Activated CD8-positive, alpha-beta T cell treated with anti-CD3 and anti-CD28 coated beads for 36 hours (primary cell): ENCODE measurements at regions not wholly inside any gene's neighbourhood (a gene's known extent, or its start where the extent isn't known, plus 50 kb on each side); places are given as distances from the start of the nearest gene placed in this dataset.

ENCODE experiments used
- ATAC-seq: fragments of 200-7000 bp; cut with Tn5 transposase; one replicate; pipeline ENCODE4 v1.10.0; 2021; ENCODE audit warnings: mild to moderate bottlenecking, moderate library complexity
- CTCF ChIA-PET: fragments of 350-600 bp; sonication (Branson Sonifier 250); formaldehyde crosslinking; loops from one replicate; lab custom pipeline; 2021; ENCODE audit warnings: antibody characterized with exemption; lab: Charles Lee
- POLR2A ChIA-PET: fragments of 350-600 bp; sonication (Branson Sonifier 250); formaldehyde crosslinking; loops from one replicate; lab custom pipeline; 2021; ENCODE audit warnings: antibody characterized with exemption; lab: Charles Lee
- DNase-seq: peaks from one replicate; pipeline ENCODE4 v3.0.0-alpha.2; 2020
- H3K27ac Mint-ChIP-seq: one replicate; pipeline ENCODE4 v1.8.0; 2021; ENCODE audit warnings: mild to moderate bottlenecking, mixed read lengths
- H3K27me3 Mint-ChIP-seq: one replicate; pipeline ENCODE4 v1.8.0; 2021; ENCODE audit warnings: mixed read lengths
- H3K36me3 Mint-ChIP-seq: one replicate; pipeline ENCODE4 v1.8.0; 2021; ENCODE audit warnings: low read depth, mixed read lengths
- H3K4me1 Mint-ChIP-seq: one replicate; pipeline ENCODE4 v1.8.0; 2021; ENCODE audit warnings: low read depth, mixed read lengths
- H3K4me3 Mint-ChIP-seq: one replicate; pipeline ENCODE4 v1.8.0; 2021; ENCODE audit warnings: mild to moderate bottlenecking, moderate library complexity, mixed read lengths
- H3K9me3 Mint-ChIP-seq: one replicate; pipeline ENCODE4 v1.8.0; 2021; ENCODE audit warnings: mixed read lengths
- CTCF ChIP-seq: fragments of 200-600 bp; IDR thresholded peaks from one replicate; pipeline ENCODE4 v1.8.0; 2022; ENCODE audit warnings: antibody characterized with exemption, mild to moderate bottlenecking
- intact Hi-C: fragments of 100-400 bp; cut with micrococcal nuclease; formaldehyde crosslinking; loops from one replicate; pipeline ENCODE4 v1.10.0; 2022

GRCh38 chr16:25464058-25464457 lies 206.4 kb upstream of the ZKSCAN2 start:
- ChIA-PET CTCF (no interaction called here), POLR2A (no interaction called here)
- TF ChIP-seq CTCF, result no peak
- Mint-ChIP-seq H3K36me3 (no peaks in the 10 kb centered on the region), H3K27ac (no peak overlapping the region), H3K4me1 (no peaks in the 10 kb centered on the region), H3K9me3 (no peaks in the 10 kb centered on the region), H3K4me3 (no peak overlapping the region), H3K27me3 (peaks cover 3% of the 10 kb centered on the region)
- ATAC-seq, result no peak
- no peak for DNase-seq
- intact Hi-C loops, result no loop called here

GRCh38 chr16:25449802-25450201 lies 192.2 kb upstream of the ZKSCAN2 start:
- ATAC-seq (no peak), DNase-seq (no peak)
- no peak overlapping the region for H3K4me3 Mint-ChIP-seq
- POLR2A ChIA-PET, result no interaction called here
- no peaks in the 10 kb centered on the region for H3K36me3 Mint-ChIP-seq
- no peaks in the 10 kb centered on the region for H3K4me1 Mint-ChIP-seq
- intact Hi-C loops, result loop anchor here (10.0 kb wide), 1 partner anchor 55 kb away; no protein-coding TSS in a partner anchor
- peaks cover 6% of the 10 kb centered on the region for H3K9me3 Mint-ChIP-seq
- CTCF ChIA-PET, result no interaction called here
- no peak overlapping the region for H3K27ac Mint-ChIP-seq
- TF ChIP-seq CTCF, result no peak
- H3K27me3 Mint-ChIP-seq, result peaks cover 12% of the 10 kb centered on the region

GRCh38 chr16:25443994-25444393 lies 186.3 kb upstream of the ZKSCAN2 start:
- no peak overlapping the region for H3K4me3 Mint-ChIP-seq
- ChIA-PET POLR2A (no interaction called here), CTCF (no interaction called here)
- H3K27me3 Mint-ChIP-seq, result peaks cover 23% of the 10 kb centered on the region
- H3K36me3 Mint-ChIP-seq, result no peaks in the 10 kb centered on the region
- H3K4me1 Mint-ChIP-seq, result no peaks in the 10 kb centered on the region
- no peak for ATAC-seq
- no peak for TF ChIP-seq CTCF
- no peaks in the 10 kb centered on the region for H3K9me3 Mint-ChIP-seq
- H3K27ac Mint-ChIP-seq, result no peak overlapping the region
- intact Hi-C loops, result loop anchor here (10.0 kb wide), 1 partner anchor 61 kb away; no protein-coding TSS in a partner anchor
- no peak for DNase-seq

GRCh38 chr16:25434064-25434463 lies 176.4 kb upstream of the ZKSCAN2 start:
- ChIA-PET POLR2A (no interaction called here), CTCF (no interaction called here)
- no peak for ATAC-seq
- H3K4me3 Mint-ChIP-seq, result no peak overlapping the region
- no peaks in the 10 kb centered on the region for H3K9me3 Mint-ChIP-seq
- TF ChIP-seq CTCF, result no peak
- H3K36me3 Mint-ChIP-seq, result no peaks in the 10 kb centered on the region
- no peaks in the 10 kb centered on the region for H3K4me1 Mint-ChIP-seq
- no peak overlapping the region for H3K27ac Mint-ChIP-seq
- H3K27me3 Mint-ChIP-seq, result peaks cover 6% of the 10 kb centered on the region
- no peak for DNase-seq
- intact Hi-C loops, result no loop called here

- H3K27ac Mint-ChIP-seq, result no peak overlapping the region
- no peak for TF ChIP-seq CTCF
- no peak for ATAC-seq
These were observed 175.7 kb upstream of the ZKSCAN2 start for GRCh38 chr16:25433388-25433787.

More at GRCh38 chr16:25433388-25433787, 175.7 kb upstream of the ZKSCAN2 start:
- POLR2A ChIA-PET, result no interaction called here
- H3K36me3 Mint-ChIP-seq, result no peaks in the 10 kb centered on the region
- H3K4me3 Mint-ChIP-seq, result no peak overlapping the region
- peaks cover 5% of the 10 kb centered on the region for H3K27me3 Mint-ChIP-seq
- no peaks in the 10 kb centered on the region for H3K4me1 Mint-ChIP-seq
- CTCF ChIA-PET, result no interaction called here
- peaks cover 2% of the 10 kb centered on the region for H3K9me3 Mint-ChIP-seq
- DNase-seq, result no peak
- intact Hi-C loops, result no loop called here
